ENCODE measurements at regions not wholly inside any gene's neighbourhood (a gene's known extent, or its start where the extent isn't known, plus 50 kb on each side); places are given as distances from the start of the nearest gene placed in this dataset.
"Not testable (repeated sequence)": the region's sequence is repeated elsewhere in the genome, so short reads cannot be mapped to it uniquely, and the experiment has no call there.

DNA sequence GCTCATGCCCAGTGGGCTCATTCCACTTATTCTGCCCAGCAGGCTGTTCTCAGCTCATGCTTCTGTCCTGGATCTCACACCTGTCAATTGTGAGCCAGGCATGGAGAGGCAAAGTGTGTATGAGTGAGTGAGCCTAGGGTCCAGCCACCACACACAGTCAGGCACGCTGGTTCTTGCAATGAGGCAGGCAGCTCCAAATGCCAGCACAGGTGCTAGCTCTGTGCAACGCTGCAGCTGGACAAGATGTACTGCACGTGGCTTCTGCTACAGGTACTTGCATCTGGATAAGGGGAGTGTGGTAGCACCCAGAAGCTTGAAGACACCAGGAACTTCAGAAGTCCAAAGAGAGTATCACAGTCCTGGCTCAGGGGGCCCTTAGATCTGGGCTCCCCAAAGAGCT is 1249.4 kb upstream of the IGFBP7 start:
- no peak for DNase-seq

DNA sequence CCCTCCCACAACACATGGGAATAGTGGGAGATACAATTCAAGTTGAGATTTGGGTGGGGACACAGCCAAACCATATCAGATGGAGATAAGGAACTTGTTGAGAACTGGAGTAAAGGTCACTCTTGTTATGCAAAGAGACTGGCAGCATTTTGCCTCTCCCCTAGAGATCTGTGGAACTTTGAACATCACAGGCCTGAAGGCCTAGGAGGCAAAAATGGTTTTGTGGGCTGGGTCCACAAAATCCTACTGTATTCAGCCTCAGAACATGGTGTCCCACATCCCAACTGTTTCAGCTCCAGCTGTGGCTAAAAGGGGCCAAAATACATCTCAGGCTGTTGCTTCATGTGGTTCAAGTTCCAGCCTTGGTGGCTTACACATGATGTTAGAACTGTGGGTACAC is 1247.8 kb upstream of the IGFBP7 start:
- DNase-seq, result no peak

DNA sequence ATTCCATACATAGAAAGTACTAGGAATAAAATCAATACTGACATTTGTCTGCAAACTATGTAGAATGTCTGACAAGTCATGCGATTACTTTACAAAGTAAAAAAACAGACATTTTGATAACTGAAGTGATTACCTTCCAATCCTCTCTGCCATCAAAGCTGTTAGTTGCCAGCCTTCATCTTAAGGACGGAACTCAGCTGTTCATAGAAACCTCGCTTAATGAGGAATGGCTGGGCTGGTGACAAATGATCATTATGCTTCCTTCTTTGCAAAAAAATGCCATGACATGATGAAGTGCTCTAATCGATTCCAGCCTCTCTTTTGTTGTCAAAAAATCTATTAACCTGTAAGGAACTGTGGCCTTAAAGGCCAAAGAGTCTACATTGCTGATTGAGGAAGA is 1214.9 kb upstream of the IGFBP7 start:
- DNase-seq, result no peak

DNA sequence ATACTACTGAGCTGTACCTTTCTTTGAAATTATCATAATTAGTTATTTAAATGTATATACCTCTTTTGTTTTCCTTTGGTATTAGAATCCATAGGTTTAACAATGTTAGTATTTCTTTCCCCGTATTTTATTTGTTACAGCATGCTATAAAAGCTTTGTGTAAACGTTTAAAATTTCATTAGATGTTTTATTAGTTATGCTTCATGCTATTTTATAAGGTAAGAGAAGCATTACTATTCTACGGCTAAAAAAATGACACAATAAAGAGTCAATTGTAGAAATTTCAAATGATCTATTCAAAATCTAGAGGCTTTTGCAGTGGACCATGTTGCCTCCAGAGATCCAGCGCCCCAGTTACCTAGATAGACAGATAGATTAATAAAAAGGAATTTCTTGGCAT is 1203.3 kb upstream of the IGFBP7 start:
- DNase-seq, result no peak

DNA sequence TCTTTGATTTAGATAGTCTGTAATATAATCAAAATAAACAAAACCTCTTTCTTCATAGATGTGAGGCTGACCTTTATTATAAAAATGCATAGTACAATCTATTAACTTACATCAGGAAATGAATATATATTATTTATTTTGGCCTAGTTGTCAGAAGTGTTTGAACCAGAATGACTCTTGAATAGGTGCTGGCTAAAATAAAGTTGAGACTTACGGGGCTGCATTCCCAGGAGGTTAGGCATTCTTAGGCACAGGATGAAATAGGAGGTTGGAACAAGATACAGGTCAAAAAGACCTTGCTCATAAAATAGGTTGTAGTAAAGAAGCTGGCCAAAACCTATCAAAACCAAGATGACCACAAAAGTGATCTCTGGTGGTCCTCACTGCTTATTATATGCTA is 1193.3 kb upstream of the IGFBP7 start:
- DNase-seq, result no peak

DNA sequence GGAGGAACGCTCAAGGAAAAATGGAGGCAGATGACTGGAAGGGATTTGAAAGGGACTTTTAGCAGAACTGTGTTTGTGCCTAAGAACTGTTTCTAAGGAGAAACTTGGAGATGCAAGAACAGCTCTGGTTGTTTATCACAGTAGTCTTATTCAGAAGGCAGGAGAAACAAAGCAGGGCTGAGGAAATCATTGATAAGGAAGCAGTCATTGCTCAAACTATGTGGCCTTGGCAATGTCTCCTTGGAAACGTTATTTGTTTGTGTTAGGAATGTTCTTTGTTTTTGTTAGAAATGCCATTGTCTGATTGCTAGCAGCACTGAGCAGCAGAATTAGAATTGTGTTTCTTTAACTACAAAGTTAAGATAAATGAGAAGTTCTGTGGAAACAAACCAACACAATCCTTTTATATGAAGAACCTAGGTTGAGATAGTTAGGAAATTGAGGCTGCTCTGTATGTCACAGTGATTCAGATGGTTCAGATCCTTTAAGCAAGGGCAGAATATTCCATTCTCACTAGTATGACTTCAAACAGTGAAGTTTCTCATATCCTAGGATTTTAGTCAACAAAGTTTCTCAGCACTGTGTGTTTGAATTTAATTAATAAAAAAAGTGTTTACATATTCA is 1191.3 kb upstream of the IGFBP7 start:
- DNase-seq, result no peak

DNA sequence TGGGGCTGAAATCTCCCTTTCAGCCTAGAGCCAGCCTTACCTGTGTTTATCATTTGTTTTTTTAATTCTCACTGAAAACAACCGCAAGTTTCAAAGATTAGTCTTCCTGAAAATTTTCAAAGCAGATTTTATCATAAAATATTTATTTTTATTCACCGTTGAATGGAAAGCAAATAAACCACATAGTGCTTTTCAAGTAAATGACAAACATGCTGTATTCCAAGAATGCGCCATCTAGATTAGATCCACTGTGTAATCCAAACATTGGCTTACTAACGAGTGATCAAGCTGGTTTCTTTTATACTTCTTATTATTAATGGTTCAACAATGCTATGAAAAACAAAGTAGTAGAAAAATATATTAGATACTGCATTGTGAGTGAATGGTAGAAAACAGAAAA is 1176.2 kb upstream of the IGFBP7 start:
- no peak for DNase-seq

DNA sequence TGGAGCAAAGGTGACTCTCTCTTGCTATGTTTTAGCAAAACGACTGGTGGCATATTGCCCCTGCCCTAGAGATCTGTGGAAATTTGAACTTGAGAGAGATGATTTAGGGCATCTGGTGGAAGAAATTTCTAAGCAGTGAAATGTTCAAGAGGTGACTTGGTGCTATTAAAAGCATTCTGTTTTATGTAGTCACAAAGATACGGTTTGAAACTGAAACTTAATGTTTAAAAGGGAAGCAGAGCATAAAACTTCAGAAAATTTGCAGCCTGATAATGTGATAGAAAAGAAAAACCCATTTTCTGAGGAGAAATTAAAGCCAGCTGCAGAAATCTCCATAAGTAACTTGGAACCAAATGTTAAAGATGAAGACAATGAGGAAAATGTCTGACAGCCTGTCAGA is 1170.7 kb upstream of the IGFBP7 start:
- DNase-seq, result not testable (repeated sequence)

DNA sequence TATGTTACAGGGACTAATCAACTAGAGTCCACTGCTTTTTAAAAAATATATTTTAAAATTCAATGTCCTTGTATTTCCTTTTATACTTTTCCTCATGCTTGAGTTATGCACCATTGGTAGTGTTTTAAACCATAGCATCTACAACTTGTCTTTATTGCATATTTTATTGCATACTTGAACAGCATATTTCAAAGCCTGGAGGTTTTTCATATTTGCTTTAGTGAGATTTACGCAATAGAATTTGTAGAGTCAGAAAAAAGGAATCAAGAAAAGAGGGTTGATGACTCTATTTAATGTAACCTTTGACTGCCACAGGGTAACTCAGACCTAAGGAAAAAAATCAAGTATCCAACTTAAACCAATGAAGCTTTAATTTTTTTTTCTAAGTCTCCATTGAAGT is 1165.7 kb upstream of the IGFBP7 start:
- DNase-seq, result no peak

DNA sequence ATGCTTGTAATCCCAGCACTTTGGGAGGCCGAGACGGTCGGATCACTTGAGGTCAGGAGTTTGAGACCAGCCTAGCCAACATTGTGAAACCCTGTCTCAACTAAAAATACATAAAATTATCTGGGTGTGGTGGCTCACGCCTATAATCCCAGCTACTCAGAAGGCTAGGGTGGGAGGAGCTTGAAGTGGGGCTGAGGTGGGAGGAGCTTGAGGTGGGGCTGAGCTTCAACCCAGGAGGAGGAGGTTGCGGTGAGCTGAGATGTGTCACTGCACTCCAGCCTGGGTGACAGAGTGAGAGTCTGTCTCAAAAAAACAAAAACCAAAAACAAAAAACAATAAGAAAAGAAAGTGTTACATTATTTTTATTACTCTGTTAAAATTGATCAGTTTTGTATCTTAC is 1164.4 kb upstream of the IGFBP7 start:
- no peak for DNase-seq

DNA sequence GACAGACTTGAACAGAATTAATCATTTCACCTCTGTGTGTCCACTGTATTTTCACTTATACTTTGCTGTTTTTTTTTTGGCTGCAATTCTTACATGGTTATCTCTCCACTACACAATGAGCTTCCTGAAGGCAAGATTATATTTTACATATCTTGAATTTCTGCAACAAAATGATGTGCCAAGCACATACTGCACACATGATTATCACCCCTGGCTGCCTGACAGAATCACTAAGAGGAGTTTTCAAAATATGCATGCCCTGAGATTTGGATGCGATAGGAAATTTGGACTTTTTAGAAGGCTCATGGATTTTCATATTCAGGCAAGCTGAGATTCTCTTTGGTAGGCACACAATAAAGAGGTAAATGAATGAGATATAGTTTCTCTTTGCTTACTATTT is 1162.1 kb upstream of the IGFBP7 start:
- DNase-seq, result no peak

DNA sequence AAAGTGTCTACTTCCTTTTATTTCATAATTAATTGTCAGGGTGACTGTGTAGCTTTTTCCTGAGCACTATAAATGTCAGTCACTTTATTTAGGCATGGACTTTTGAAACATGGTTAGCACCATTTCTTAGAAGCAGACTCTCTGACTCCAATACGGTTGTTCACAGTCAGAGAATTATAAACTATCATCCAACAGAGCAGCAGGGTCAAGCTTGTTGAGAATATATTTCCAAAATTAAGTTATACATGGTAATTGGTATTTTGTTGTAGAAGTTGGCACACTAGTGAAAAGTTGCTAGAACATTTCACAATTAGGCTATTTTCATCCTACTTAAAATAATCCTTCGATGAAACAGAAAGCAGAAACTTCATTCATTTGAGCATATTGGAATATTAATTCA is 1155.5 kb upstream of the IGFBP7 start:
- no peak for DNase-seq

DNA sequence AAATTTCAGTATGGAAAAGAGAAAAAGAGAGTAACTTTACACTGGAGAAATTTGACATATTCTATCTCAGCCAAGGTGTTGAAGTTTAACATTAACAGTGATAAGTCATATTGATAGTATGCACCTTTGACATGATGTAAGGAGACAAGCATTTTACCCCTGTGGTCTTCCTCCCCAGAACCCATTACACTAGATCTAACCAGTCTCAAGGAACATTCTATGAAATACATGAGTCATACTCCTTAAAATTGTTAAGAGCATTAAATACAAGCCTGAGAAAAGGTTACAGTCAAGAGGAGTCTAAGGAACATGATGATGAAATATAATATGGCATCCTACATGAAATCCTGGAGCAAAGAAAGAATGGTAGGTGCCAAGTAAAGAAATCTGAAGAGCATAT is 1151.3 kb upstream of the IGFBP7 start:
- DNase-seq, result no peak

DNA sequence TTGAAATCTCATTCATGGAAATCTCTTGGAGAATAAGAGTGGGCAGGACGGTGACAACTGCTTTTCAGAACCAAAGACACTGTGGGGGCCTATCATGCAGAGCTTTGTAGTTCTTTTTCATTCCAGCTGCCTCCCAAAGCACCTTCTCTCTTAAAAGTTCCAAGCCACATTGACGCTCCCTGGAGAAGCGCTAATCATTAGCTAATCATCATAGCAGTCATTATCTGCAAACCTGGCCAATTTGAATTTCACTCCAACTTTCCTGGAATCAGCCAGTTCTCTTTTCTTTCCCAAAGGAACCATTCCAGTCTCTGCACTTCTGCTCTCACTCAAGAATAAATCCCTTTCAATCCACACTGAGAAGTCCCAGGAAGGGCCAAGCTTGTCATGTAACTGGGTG is 1144.1 kb upstream of the IGFBP7 start:
- DNase-seq, result no peak

DNA sequence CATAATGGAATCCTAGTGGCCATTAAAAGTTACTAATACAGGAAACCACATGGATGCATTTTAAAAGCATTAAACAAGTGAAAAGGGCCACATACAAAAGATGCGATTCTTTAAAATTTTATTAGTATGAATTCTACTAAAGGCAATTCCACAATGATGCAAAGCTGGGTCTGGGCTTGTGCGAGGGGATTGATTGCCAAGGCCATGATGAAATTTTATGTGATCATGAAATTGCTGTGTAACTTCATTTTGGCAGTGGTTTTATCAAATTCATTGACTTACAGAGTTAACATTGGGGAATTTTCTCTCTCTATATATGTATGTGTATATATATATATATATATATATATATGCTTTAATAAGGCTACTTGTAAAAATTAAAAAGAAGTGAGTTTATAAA is 1142.5 kb upstream of the IGFBP7 start:
- no peak for DNase-seq

DNA sequence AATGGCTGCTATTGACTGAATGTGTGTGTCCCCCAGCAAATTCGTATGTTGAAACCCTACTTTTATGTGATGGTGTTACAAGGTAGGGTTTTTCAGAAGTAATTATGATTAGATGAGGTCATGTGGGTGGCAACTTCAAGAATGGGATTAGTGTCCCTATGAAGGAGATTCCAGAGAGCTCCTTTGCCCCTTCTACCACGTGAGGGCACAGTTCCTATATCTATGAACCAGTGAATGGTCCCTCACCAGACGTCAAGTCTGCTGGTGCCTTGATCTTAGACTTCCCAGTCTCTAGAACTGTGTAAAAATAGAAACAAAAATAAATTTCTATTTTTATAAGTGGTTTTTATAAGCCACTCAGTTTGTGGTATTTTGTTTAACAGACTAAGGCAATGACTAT is 1137.6 kb upstream of the IGFBP7 start:
- DNase-seq, result no peak

DNA sequence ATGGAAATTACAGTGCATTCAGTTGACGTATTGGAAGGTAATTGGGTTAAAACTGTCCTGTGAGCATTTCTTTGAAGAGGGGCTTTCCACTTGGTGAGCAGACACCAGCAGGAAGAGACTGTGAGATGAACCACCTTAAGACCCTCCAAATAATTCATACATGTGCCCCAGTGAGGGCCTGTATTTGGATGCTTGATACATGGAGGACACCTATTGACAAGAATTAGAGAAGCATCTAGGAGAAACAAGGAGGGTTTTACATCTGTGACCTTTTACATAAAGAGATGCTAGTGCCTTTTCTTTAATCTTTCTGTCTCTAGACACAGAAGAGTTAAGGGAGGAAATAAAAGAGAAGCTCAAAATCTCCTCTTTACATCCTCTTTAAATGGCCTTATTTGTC is 1115.3 kb upstream of the IGFBP7 start:
- no peak for DNase-seq

DNA sequence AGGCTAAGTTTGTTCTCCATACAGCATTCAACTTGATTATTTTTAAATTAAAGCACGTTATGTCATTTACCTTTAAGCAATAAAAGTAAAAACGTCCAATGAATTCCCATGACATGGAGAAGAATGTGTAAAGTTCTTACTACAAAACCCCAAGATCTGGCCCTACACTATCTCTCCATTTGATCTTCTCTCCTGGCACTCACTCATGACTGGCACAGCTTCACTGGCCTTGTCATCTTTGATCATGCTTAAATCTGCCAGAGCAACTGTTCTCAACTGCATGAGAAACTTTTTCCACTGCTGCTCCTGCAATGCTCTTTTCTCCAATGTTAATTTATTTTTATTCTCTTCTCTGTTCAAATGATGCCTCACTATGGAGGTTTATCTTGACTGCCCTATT is 1109.0 kb upstream of the IGFBP7 start:
- DNase-seq, result no peak

DNA sequence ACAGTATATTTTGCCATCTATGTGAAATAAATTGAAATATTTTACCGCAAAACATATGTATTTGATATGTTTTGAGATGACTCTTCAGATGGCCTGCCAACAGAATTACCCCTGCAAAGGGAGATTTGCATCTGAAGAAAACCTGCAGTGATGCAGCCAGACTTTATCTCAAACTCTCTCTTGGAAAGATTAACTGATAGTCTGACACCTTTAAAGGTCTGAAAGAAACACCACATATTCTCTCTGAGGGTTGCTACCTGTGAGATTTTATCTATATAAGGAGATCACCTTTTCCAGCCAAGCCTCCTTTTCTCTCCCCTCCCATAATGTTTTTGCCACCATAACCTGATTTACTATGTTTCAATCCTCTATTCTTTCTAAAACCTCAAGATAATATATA is 1106.3 kb upstream of the IGFBP7 start:
- no peak for DNase-seq

DNA sequence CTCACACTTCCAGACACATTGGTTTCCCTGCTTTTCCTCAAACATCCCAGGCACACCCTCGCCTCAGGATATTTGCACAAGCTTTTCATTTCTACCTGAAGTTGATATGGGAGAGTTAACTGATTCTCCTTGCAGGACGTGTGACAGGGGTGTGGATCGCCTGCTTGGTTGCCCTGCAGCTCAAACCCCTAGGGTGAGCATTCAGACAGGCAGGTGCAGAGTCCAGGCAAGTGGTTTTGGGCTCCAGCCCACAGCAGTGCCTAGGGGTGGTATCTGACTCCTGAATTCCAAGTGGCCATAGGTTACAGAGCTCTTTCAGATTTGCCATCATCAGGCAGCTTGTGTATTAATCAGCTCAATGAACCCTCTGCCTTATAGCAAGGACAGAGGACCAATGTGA is 1104.2 kb upstream of the IGFBP7 start:
- DNase-seq, result no peak

DNA sequence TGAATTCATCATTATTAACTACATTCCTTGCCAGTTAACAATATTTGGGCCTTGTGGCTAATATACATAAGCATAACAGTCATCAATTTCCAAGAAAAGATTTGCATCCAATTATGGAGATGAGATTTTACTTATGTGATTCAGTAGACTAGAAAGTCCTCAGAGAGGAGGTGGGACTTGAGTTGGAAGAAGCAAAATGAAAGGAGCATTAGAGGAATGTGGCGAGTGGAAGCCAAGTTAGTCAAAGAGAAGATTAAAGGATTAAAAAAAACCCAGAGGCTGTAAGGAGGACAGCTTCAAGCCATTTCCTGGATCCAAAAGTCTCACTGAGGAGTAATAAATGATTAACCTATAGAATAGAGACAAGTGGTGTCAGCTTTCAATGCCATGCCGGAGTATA is 1099.4 kb upstream of the IGFBP7 start:
- DNase-seq, result no peak

DNA sequence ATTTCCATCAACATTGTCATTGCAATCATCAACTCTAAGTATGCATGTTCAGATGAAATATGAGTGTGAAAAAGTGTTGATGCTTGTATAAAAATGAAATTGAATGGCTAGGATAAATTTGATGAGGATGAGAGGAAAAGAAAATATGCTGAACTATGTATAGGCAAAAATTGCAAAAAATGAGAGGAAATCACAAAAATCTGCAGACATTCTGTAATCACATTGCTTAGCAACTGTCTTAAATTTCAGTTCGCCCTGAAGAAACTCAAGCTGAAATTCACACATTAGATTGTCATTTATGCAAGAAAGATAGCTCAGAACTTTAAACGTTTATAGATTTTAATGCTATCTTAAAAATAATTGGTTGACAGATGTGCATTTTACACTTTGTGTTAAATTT is 1098.8 kb upstream of the IGFBP7 start:
- DNase-seq, result no peak

DNA sequence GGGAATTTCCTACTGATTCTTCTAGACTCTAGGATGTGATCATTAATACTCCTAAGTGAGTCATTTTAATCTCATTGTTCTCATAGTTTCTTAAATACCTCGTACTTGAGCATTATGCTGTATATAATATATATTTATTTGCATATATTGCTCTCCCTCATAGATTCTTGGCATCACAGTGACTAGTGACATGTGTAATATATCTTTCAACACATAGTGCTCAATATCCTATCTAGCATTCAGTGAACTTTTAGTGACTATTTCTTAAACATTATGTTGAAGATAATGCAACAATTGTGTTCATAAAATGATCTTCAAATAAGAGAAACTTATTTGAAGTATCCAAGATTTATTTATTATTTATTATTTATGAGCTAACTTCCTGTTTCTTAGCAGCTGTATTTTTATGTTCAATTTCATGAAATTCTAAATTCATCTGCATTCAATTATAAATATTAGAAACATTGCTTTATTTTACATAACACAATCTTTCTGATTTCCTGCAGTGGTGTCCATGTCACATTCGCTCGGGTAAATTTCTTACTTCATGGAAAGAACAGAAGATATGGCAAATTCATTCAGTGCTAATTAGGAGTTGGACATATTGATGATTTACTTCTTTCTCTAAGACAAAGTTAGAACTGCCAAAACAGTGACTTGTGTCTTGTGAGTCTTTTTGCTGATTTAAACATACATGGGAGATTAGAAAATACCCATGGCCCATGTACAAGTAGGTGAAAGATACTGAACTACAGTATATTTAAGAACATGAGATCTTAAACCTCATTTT is 1095.5 kb upstream of the IGFBP7 start:
- no peak for DNase-seq

DNA sequence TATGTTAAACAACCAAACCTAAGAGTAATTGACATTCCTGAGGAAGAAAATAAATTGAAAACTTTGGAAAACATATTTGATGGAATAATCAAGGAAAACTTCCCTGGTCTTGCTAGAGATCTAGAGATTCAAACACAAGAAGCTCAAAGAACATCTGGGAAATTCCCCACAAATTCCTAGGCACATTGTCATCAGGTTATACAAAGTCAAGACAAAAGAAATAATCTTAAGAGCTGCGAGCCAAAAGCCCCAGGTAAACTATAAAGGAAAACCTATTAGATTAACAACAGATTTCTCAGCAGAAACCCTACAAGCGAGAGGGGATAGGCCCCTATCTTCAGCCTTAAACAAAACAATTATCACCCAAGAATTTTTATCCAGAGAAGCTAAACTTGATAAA is 1082.0 kb upstream of the IGFBP7 start:
- DNase-seq, result no peak

DNA sequence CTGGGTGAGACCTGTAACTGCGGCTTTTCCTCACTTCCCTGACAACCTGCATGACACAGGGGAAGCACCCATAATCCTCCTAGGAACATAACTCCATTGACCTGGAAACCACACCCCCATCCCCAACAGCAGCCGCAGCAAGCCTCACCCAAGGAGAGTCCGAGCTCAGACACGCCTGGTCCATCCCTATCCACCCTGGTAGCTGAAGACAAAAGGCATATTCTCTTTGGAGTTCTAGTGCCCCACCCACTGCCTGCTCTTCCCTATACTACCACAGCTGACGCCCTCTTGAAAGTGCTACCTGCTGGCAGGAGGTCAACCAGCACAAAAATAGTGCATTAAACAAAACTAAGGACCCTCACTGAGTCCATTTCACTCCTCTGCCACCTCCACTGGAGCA is 1080.9 kb upstream of the IGFBP7 start:
- DNase-seq, result no peak

Data from dermis blood vessel endothelial cell (primary cell).